Liver (tissue), 3 donors: ENCODE measurements at regions not wholly inside any gene's neighbourhood (a gene's known extent, or its start where the extent isn't known, plus 50 kb on each side); places are given as distances from the start of the nearest gene placed in this dataset.

Experiments used
- EGR1 ChIP-seq, 2 donors: IDR thresholded peaks; 2 replicates each; pipeline ENCODE4 v1.6.1; 2016 to 2018; ENCODE audit warnings: antibody characterized with exemption in 2 of 2, low read depth in 2 of 2
- MAX ChIP-seq: IDR thresholded peaks from 2 replicates; pipeline ENCODE4 v1.6.1; 2016; ENCODE audit warnings: antibody characterized with exemption
- NR2F2 ChIP-seq: IDR thresholded peaks from 2 replicates; pipeline ENCODE4 v1.6.1; 2016; ENCODE audit warnings: antibody characterized with exemption
- SP1 ChIP-seq: IDR thresholded peaks from 2 replicates; pipeline ENCODE4 v1.6.1; 2018; ENCODE audit warnings: antibody characterized with exemption, mild to moderate bottlenecking
- TAF1 ChIP-seq: conservative IDR thresholded peaks from 2 replicates; pipeline ENCODE4 v1.6.1; 2016; ENCODE audit warnings: antibody characterized with exemption, mild to moderate bottlenecking
- TF ChIP-seq, protein P1 (sequence below): fragments of 150-350 bp; IDR thresholded peaks from 2 replicates; pipeline ENCODE4 v1.5.1; 2017; ENCODE audit warnings: improper control_type of control experiment, low read depth, low read length; ENCODE audit not compliant: missing input control
- TF ChIP-seq, protein P2 (sequence below): IDR thresholded peaks from 2 replicates; pipeline ENCODE4 v1.6.1; 2016; ENCODE audit warnings: antibody characterized with exemption, mild to moderate bottlenecking
- donor health status: healthy.
- donor health status: healthy.

GRCh38 chr19:34841780-34842179 lies 68.8 kb upstream of the ZNF599 start:
- TF ChIP-seq TAF1 (no peak), NR2F2 (no peak), EGR1 (IDR thresholded peaks at IDR 0.05; ENCODE audit: low read depth in 2 of 2) (no peak), SP1 (no peak), MAX (no peak)
- TF ChIP-seq, protein P1, sequence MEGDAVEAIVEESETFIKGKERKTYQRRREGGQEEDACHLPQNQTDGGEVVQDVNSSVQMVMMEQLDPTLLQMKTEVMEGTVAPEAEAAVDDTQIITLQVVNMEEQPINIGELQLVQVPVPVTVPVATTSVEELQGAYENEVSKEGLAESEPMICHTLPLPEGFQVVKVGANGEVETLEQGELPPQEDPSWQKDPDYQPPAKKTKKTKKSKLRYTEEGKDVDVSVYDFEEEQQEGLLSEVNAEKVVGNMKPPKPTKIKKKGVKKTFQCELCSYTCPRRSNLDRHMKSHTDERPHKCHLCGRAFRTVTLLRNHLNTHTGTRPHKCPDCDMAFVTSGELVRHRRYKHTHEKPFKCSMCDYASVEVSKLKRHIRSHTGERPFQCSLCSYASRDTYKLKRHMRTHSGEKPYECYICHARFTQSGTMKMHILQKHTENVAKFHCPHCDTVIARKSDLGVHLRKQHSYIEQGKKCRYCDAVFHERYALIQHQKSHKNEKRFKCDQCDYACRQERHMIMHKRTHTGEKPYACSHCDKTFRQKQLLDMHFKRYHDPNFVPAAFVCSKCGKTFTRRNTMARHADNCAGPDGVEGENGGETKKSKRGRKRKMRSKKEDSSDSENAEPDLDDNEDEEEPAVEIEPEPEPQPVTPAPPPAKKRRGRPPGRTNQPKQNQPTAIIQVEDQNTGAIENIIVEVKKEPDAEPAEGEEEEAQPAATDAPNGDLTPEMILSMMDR: no peak
- TF ChIP-seq, protein P2, sequence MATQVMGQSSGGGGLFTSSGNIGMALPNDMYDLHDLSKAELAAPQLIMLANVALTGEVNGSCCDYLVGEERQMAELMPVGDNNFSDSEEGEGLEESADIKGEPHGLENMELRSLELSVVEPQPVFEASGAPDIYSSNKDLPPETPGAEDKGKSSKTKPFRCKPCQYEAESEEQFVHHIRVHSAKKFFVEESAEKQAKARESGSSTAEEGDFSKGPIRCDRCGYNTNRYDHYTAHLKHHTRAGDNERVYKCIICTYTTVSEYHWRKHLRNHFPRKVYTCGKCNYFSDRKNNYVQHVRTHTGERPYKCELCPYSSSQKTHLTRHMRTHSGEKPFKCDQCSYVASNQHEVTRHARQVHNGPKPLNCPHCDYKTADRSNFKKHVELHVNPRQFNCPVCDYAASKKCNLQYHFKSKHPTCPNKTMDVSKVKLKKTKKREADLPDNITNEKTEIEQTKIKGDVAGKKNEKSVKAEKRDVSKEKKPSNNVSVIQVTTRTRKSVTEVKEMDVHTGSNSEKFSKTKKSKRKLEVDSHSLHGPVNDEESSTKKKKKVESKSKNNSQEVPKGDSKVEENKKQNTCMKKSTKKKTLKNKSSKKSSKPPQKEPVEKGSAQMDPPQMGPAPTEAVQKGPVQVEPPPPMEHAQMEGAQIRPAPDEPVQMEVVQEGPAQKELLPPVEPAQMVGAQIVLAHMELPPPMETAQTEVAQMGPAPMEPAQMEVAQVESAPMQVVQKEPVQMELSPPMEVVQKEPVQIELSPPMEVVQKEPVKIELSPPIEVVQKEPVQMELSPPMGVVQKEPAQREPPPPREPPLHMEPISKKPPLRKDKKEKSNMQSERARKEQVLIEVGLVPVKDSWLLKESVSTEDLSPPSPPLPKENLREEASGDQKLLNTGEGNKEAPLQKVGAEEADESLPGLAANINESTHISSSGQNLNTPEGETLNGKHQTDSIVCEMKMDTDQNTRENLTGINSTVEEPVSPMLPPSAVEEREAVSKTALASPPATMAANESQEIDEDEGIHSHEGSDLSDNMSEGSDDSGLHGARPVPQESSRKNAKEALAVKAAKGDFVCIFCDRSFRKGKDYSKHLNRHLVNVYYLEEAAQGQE: no peak
